ENCODE measurements at regions not wholly inside any gene's neighbourhood (a gene's known extent, or its start where the extent isn't known, plus 50 kb on each side); places are given as distances from the start of the nearest gene placed in this dataset.

- no peak for DNase-seq (ENCODE audit: low spot score)
These were observed 479.4 kb upstream of the NRP1 start for GRCh38 chr10:33813871-33814270.

DNA sequence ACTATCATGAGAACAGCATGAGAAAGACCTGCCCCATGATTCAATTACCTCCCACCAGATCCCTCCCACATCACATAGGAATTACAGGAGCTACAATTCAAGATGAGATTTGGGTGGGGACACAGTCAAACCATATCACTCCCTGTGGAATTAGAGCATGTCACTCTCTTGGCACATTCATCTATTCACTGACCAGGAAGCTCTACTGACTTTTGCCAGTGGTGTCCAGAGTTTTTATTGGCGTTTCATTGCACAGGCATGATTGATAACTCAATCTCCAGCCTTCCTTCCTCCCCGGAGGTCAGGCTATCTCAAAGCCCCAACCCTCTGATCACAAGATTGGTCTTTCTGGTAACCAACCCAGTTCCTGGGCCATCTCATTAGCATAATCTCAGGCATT lies 478.9 kb upstream of the NRP1 start:
- DNase-seq (ENCODE audit: low spot score): no peak

- no peak for DNase-seq (ENCODE audit: low spot score)
These were observed 478.1 kb upstream of the NRP1 start for GRCh38 chr10:33812586-33812985.

- no peak for DNase-seq (ENCODE audit: low spot score)
These were observed 476.5 kb upstream of the NRP1 start for GRCh38 chr10:33810986-33811385.

- DNase-seq (ENCODE audit: low spot score): no peak
These were observed 475.3 kb upstream of the NRP1 start for GRCh38 chr10:33809732-33810131.

- no peak for DNase-seq (ENCODE audit: low spot score)
These were observed 474.0 kb upstream of the NRP1 start for GRCh38 chr10:33808475-33808874.

GRCh38 chr10:33807531-33808359 lies 473.3 kb upstream of the NRP1 start:
- DNase-seq (ENCODE audit: low spot score): no peak

- DNase-seq (ENCODE audit: low spot score): no peak
These were observed 471.4 kb upstream of the NRP1 start for GRCh38 chr10:33805831-33806230.

GRCh38 chr10:33804584-33804983 lies 470.1 kb upstream of the NRP1 start:
- no peak for DNase-seq (ENCODE audit: low spot score)

- peak; percentile 58 for DNase-seq (ENCODE audit: low spot score)
These were observed 468.8 kb upstream of the NRP1 start for GRCh38 chr10:33803248-33803647.

DNA sequence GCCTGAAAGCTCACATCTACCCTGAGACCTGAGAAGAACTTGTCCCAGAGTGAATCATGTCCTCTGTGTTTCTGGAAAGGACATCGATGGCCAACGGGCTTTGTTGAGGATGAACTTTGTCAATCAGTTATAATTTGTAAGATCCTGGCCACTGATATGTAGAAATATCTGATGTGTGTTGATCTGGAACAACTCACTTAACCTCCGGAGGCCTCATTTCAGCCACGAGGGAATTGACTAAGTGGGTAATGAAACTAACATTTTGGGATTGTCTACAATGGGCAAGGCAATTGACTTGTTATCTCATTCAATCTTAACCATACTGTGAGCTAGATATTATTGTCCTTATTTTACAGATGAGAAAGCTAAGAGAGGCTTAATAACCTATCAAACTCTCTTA lies 468.1 kb upstream of the NRP1 start:
- no peak for DNase-seq (ENCODE audit: low spot score)

DNA sequence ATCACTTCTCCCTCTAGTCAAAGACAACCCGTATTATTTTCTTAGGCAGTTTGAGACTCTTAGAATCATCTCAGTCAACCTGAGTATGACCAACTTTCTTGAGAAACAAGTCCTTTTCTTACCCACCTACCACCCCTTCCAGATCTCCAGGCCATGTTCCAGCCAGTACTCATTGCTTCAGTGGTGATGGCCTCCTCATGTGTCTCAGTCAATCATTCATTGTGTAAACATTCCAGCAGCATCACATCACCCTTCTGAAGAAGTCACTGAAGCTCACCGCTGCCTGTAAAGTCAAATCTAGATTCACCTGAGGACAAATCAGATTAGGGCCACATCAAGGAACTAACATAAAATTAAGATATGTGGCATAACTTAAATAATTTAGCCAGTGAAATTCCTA lies 467.2 kb upstream of the NRP1 start:
- peak; percentile 17 for DNase-seq (ENCODE audit: low spot score)

GRCh38 chr10:33800986-33801385 lies 466.5 kb upstream of the NRP1 start:
- DNase-seq (ENCODE audit: low spot score): no peak

- DNase-seq (ENCODE audit: low spot score): no peak
These were observed 466.1 kb upstream of the NRP1 start for GRCh38 chr10:33800545-33800944.

GRCh38 chr10:33799944-33800323 lies 465.5 kb upstream of the NRP1 start:
- no peak for DNase-seq (ENCODE audit: low spot score)

DNA sequence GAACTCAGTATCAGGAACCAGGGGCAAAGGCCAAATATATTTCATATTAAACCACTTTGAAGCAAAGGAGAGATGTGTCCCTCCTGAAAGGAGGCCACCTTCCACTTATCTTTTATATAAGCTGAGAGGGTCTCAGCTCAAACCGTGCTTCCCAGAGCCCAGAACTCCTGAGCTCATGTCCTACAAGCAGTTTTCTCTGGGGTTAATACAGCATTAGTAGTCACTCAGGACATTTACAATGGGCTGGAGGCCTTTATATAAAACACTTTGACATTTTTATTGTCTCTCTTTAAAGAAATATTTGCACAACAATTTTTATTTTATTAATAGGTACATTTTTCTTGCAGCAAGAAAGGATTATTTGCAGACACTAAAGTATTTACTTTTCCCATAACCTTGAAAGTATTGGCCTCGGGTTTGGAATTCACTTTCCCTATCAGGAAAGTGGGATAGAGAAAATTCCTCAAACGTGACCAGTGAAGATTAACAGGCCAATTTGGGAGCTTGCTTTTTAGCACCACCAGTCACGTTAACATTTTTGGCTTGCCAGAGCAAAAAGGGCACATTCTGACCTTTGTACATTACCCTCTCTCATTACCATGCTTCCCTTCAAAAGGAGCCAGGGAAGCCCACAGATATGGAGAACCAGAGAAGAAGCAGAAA lies 464.9 kb upstream of the NRP1 start:
- no peak for DNase-seq (ENCODE audit: low spot score)

- DNase-seq (ENCODE audit: low spot score): no peak
These were observed 464.3 kb upstream of the NRP1 start for GRCh38 chr10:33798754-33799153.

DNA sequence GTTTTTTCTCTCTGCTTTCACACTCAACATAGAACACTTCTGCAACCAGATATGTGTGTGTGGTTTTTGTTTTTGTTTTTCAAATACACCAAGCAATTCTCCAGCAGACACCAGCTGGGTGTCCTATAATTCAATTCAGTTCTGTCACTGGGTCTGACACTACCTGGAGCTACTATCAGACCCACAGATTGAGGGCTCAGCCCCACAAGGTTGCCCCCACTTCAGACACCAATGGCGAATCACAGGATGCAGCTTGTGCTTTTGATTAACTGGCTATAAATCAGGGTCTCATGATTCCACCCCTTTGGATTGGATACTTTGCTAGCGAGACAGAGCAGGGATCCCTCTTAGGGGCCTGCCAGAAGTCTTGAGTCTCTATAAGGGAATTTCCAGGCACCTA lies 462.2 kb upstream of the NRP1 start:
- DNase-seq (ENCODE audit: low spot score): no peak

- DNase-seq (ENCODE audit: low spot score): no peak
These were observed 461.1 kb upstream of the NRP1 start for GRCh38 chr10:33795529-33795928.

DNA sequence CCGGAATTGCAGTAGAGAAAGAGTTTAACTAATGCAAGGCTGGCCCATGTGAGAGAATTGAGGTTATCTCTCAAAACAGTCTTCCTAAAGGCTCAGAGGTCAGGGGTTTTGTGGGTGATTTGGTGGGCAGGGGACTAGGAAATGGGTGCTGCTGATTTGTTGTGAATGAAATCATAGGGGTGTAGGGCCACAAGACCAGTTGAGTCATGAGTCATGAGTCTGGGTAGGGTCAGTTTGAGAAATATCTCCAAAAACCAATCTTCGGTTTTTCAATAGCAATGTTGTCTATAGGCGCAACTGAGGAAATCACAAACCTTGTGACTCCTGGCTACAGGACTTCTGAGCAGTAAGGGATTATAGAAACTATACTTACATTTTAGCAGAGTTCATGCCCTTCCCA lies 460.0 kb upstream of the NRP1 start:
- no peak for DNase-seq (ENCODE audit: low spot score)

GRCh38 chr10:33793793-33794192 lies 459.3 kb upstream of the NRP1 start:
- no peak for DNase-seq (ENCODE audit: low spot score)

DNA sequence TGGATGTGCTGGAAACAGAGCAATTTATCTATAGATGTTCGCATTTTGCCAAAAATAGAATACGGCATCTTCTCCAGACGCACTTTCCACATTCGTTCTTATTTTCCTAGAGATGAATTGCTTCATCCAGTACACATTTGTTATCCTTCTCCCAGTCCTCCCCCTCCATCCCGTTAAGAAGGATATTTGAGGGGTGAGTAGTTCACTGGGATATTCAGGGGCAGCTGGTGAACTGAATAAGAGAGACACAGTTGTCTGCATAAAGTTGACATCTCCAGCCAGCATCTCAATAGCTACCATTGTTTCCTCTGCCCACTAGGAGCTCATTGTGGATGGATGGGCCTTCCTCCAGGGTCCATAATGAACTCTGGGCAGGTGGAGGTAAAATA lies 456.8 kb upstream of the NRP1 start:
- no peak for DNase-seq (ENCODE audit: low spot score)

DNA sequence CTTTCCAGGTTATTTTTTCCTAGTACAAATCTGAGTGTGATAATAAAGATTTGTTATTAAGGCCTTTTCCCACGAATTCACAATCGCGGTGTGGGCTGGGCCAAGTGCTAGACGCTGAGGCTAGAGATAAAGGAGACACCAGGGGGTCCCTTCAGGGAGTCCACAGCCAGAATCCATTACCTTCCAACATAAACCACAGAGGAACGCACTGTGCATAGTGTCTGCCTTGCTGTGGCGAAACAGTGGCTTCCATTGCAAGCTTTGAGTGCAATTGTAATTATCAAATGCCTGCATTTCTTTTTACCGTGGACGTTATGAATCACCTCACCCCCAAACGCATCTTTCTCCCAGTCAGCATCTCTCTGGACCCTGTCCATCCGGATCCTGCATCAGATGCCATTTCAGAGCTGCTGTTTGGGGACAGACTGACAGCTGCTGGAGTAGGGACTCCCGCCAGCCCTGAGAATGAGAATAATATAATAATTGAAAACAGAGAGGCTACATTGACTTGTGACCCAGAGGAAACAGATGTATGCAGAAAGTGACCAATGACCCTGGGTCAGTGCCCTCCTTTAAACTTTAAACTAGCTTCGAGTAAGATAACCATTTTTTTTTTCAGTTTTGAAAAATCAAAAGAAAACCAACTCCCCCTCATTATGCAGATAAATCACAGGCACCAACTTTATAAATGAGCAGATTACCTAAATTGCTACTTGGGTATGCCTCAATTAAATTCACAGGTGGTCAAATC lies 456.2 kb upstream of the NRP1 start:
- no peak for DNase-seq (ENCODE audit: low spot score)

Data from A172 (cell line).